ENCODE measurements at regions not wholly inside any gene's neighbourhood (a gene's known extent, or its start where the extent isn't known, plus 50 kb on each side); places are given as distances from the start of the nearest gene placed in this dataset.
A peak's percentile ranks its signal among the peaks of the same experiment; 100 is the strongest.

- Mint-ChIP-seq H3K27me3 (ENCODE audit: insufficient read depth) (no peaks in the 10 kb centered on the region), H3K4me1 (peaks cover 49% of the 10 kb centered on the region), H3K36me3 (ENCODE audit: low read depth) (no peaks in the 10 kb centered on the region), H3K27ac (no peak overlapping the region), H3K9me3 (peaks cover 3% of the 10 kb centered on the region), H3K4me3 (no peak overlapping the region)
- no peaks in the 10 kb centered on the region for H3K36me3 ChIP-seq (ENCODE audit: control insufficient read depth, insufficient read depth, low read length)
- no peaks in the 10 kb centered on the region for H3K9me3 ChIP-seq (ENCODE audit: control insufficient read depth, low read length)
- no peak overlapping the region for H3K4me3 ChIP-seq (ENCODE audit: low read length)
- no peaks in the 10 kb centered on the region for H3K27me3 ChIP-seq (ENCODE audit: control insufficient read depth, insufficient read depth, low read length, poor library complexity, severe bottlenecking)
- no peak for DNase-seq
- TF ChIP-seq, protein P1, sequence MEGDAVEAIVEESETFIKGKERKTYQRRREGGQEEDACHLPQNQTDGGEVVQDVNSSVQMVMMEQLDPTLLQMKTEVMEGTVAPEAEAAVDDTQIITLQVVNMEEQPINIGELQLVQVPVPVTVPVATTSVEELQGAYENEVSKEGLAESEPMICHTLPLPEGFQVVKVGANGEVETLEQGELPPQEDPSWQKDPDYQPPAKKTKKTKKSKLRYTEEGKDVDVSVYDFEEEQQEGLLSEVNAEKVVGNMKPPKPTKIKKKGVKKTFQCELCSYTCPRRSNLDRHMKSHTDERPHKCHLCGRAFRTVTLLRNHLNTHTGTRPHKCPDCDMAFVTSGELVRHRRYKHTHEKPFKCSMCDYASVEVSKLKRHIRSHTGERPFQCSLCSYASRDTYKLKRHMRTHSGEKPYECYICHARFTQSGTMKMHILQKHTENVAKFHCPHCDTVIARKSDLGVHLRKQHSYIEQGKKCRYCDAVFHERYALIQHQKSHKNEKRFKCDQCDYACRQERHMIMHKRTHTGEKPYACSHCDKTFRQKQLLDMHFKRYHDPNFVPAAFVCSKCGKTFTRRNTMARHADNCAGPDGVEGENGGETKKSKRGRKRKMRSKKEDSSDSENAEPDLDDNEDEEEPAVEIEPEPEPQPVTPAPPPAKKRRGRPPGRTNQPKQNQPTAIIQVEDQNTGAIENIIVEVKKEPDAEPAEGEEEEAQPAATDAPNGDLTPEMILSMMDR (conservative IDR thresholded peaks at IDR 0.05): no peak
- peaks cover 7% of the 10 kb centered on the region for H3K4me1 ChIP-seq (ENCODE audit: control insufficient read depth, insufficient read depth, low read length)
- 92 to 97% methylated on average over 3 of the region's 3 CpGs for WGBS, 2 experiments (ENCODE audit: insufficient coverage in 1 of 2, insufficient read length in 1 of 2)
- H3K27ac ChIP-seq (ENCODE audit: low read depth, low read length): no peak overlapping the region
- no peak overlapping the region for H3K9ac ChIP-seq (ENCODE audit: extremely low read depth, low read length, poor library complexity, severe bottlenecking)
Observed at GRCh38 chr4:174406383-174406782, 115.9 kb downstream of the HPGD start.

DNA sequence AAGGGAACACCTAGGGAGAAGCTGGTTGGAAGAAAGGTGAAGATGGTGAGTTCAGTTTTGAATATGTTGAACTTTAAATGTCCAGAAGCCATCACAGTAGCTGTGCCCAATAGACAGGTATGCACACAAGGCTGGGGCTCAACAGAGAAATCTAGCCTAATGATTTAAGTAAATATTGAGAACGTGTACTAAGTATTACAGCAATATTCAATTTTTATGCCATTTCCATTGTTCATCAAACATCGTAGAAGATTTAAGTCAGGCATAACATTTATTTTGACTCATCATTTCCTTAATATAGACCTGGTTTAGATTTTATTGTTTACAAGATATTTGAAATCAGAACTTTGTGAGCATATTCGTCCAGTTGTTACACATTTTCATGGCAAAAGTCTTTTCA is 116.4 kb downstream of the HPGD start:
- H3K4me1 ChIP-seq (ENCODE audit: control insufficient read depth, insufficient read depth, low read length): peaks cover 7% of the 10 kb centered on the region
- no peak overlapping the region for H3K4me3 ChIP-seq (ENCODE audit: low read length)
- H3K9ac ChIP-seq (ENCODE audit: extremely low read depth, low read length, poor library complexity, severe bottlenecking): no peak overlapping the region
- Mint-ChIP-seq H3K27ac (peak overlapping the region; percentile 9), H3K9me3 (peaks cover 3% of the 10 kb centered on the region), H3K36me3 (ENCODE audit: low read depth) (no peaks in the 10 kb centered on the region), H3K4me1 (peaks cover 52% of the 10 kb centered on the region), H3K4me3 (no peak overlapping the region), H3K27me3 (ENCODE audit: insufficient read depth) (no peaks in the 10 kb centered on the region)
- H3K27me3 ChIP-seq (ENCODE audit: control insufficient read depth, insufficient read depth, low read length, poor library complexity, severe bottlenecking): no peaks in the 10 kb centered on the region
- TF ChIP-seq, protein P1 (conservative IDR thresholded peaks at IDR 0.05): no peak
- no peaks in the 10 kb centered on the region for H3K36me3 ChIP-seq (ENCODE audit: control insufficient read depth, insufficient read depth, low read length)
- no peak for DNase-seq
- 94 to 95% methylated on average over 2 to 3 of the region's 3 CpGs for WGBS, 2 experiments (ENCODE audit: insufficient coverage in 1 of 2, insufficient read length in 1 of 2)
- no peaks in the 10 kb centered on the region for H3K9me3 ChIP-seq (ENCODE audit: control insufficient read depth, low read length)
- no peak overlapping the region for H3K27ac ChIP-seq (ENCODE audit: low read depth, low read length)

DNA sequence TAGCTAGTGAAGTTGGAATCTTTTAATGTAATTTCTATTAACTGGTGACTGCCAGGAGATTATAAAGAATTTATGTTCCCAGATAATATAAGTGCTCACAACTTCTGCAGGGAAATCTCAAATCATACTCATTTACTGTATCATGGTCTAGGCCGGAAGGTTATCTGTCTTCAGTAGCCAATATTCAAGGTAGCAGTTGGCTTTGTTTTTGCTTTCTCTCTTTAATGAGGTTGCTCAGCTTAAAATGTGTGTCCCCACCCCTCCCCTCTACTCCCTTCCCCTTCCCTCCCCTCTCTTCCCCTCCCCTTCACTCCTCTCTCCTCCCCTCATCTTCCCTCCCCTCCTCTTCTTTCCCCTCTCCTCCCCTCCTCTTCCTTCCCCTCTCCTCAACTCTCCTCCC is 117.6 kb downstream of the HPGD start:
- 94% methylated on average over 1 of the region's 1 CpG; no CpG with 5 or more reads in 1 of the 2 experiments for WGBS, 2 experiments (ENCODE audit: insufficient coverage in 1 of 2, insufficient read length in 1 of 2)
- no peaks in the 10 kb centered on the region for H3K36me3 Mint-ChIP-seq (ENCODE audit: low read depth)
- peaks cover 7% of the 10 kb centered on the region for H3K4me1 ChIP-seq (ENCODE audit: control insufficient read depth, insufficient read depth, low read length)

More for the DNA sequence above, 117.6 kb downstream of the HPGD start:
- H3K36me3 ChIP-seq (ENCODE audit: control insufficient read depth, insufficient read depth, low read length): no peaks in the 10 kb centered on the region
- H3K4me3 ChIP-seq (ENCODE audit: low read length): peak overlapping the region; percentile 54
- H3K9ac ChIP-seq (ENCODE audit: extremely low read depth, low read length, poor library complexity, severe bottlenecking): no peak overlapping the region
- no peaks in the 10 kb centered on the region for H3K27me3 ChIP-seq (ENCODE audit: control insufficient read depth, insufficient read depth, low read length, poor library complexity, severe bottlenecking)
- no peak for DNase-seq
- H3K27ac ChIP-seq (ENCODE audit: low read depth, low read length): no peak overlapping the region
- Mint-ChIP-seq H3K9me3 (peaks cover 3% of the 10 kb centered on the region), H3K27ac (no peak overlapping the region), H3K27me3 (ENCODE audit: insufficient read depth) (no peaks in the 10 kb centered on the region), H3K4me1 (peaks cover 61% of the 10 kb centered on the region), H3K4me3 (no peak overlapping the region)
- no peaks in the 10 kb centered on the region for H3K9me3 ChIP-seq (ENCODE audit: control insufficient read depth, low read length)
- TF ChIP-seq, protein P1 (conservative IDR thresholded peaks at IDR 0.05): no peak
